GM19397 (cell line): ENCODE measurements at regions not wholly inside any gene's neighbourhood (a gene's known extent, or its start where the extent isn't known, plus 50 kb on each side); places are given as distances from the start of the nearest gene placed in this dataset.

Experiments used
- ATAC-seq: cut with Tn5 transposase; IDR thresholded peaks from one replicate; pipeline ENCODE4 v1.9.1; 2021; ENCODE audit warnings: mild to moderate bottlenecking, moderate library complexity; ENCODE audit not compliant: unreplicated experiment

GRCh38 chr20:11118802-11119380 is 445.1 kb upstream of the JAG1 start:
- ATAC-seq, result no peak

DNA sequence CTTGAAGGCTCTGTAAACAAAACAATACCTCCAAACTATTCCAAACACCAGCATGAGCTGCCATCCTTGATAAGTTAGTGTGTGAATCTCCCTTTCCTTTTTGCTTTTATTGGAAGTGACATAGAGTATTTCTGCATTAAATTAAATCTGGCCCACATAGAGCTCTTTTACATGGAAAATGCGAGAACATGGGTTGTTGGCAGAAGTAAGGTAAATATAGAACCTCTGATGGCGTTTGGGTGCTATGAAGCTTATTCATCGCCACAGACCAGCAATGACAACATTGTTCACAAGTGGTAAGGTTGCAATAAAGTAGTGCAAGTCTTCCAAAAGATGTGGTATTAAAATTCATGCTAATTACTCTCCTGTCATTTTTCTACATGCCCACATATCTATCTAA is 445.8 kb upstream of the JAG1 start:
- no peak for ATAC-seq

GRCh38 chr20:11120431-11120830 is 446.6 kb upstream of the JAG1 start:
- ATAC-seq, result no peak

DNA sequence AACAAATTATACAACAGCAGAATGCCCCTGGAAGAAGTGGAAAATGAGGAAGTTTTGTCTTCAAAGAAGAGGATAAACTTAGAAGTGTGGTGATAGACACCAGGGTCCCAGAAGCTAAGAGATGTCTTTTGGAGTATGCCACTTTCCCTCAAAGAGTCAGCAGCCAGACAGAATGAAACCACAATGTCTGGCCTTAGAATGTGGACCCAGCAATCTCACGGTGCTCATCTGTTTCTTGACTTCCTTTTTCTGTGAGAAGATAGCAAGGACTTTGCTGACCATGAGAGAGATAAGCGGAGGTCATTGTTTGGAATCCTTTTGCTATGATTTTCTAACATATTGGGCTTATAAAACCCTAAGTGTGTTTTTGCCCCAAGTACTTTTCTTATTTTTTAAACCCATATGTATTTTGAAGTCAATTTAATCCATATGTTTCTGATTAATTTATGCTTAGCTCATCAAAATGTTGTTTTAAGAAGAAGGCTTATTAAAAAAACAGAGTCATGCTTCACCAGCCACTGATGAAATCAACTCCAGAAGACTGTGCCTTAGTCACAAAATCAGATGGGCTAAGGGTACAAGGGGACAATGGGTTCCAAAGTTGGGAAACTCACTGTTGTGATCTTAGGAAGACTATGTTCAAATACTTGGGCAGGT is 451.2 kb upstream of the JAG1 start:
- no peak for ATAC-seq

- no peak for ATAC-seq
Observed at GRCh38 chr20:11128220-11128718, 454.5 kb upstream of the JAG1 start.

GRCh38 chr20:11128721-11129120 is 454.9 kb upstream of the JAG1 start:
- ATAC-seq, result no peak

GRCh38 chr20:11130554-11131166 is 456.9 kb upstream of the JAG1 start:
- no peak for ATAC-seq

DNA sequence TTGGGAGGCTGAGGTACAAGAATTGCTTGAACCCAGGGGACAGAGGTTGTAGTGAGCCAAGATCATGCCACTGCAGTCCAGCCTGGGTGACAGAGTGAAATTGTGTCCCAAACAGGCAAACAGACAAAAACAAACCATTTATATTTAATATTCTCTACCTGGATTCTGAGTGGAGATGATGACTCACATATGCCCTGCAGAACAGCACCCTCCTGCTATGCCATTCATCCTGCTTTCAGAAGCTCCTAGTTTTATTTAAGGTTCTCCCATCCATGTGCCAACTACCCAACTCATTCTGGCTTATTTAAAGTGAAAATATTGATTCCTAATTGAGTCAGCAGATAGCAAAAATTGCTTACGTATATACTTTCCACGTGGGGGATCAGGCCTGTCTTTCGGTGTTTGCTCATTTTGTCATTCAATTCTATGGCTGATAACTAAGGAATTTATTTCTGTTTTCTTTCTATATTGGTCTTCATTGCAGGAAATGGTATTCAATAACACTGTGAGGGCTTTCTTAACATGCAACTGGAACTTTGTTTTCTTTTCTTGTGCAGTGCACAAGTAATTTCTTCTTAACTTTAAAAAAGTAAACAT is 459.1 kb upstream of the JAG1 start:
- no peak for ATAC-seq

- ATAC-seq, result no peak
Observed at GRCh38 chr20:11136691-11137090, 462.9 kb upstream of the JAG1 start.

DNA sequence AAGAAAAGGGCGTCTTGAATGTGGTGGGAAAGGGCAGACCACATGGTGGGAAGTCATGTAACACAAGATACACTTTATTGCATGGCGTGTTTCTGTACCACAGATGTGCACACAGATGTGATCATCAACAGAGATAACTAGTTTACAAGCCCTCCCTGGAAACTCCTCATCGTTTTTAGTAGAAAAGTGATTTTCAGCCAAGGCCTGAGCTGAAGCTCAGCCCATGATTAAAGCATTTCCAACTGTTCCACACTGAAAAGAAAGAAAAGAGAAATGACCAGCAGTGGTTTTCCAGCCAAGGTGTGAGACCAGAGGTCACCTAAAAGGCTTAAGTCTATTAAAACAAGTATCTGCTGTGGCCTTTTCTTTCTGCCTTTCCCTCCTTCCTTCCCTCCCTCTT is 463.9 kb upstream of the JAG1 start:
- no peak for ATAC-seq

GRCh38 chr20:11140359-11140758 is 466.6 kb upstream of the JAG1 start:
- ATAC-seq, result no peak

- no peak for ATAC-seq
Observed at GRCh38 chr20:11143481-11143880, 469.7 kb upstream of the JAG1 start.

GRCh38 chr20:11144114-11144950 is 470.5 kb upstream of the JAG1 start:
- ATAC-seq, result no peak

GRCh38 chr20:11145616-11146015 is 471.8 kb upstream of the JAG1 start:
- no peak for ATAC-seq

DNA sequence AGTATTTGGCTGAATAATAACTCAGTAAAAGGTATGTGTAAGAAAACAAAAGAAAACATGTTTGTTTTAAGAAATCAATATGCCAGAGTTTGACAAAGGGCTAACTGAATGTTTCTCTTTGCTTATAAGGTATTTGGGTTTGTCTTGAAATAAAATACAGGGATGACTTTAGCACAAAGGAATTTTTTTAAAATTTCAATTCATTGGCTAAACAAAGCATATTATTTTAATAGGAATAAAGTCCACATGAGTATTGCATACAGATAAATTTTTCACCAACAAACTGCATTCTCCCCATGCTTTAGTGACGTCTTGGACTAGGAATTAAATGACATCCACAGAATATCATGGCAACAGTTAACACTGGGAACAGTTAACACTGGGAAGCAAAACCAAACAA is 480.0 kb upstream of the JAG1 start:
- ATAC-seq, result no peak

- no peak for ATAC-seq
Observed at GRCh38 chr20:11155156-11155756, 481.5 kb upstream of the JAG1 start.

GRCh38 chr20:11156922-11157321 is 483.1 kb upstream of the JAG1 start:
- ATAC-seq, result no peak

DNA sequence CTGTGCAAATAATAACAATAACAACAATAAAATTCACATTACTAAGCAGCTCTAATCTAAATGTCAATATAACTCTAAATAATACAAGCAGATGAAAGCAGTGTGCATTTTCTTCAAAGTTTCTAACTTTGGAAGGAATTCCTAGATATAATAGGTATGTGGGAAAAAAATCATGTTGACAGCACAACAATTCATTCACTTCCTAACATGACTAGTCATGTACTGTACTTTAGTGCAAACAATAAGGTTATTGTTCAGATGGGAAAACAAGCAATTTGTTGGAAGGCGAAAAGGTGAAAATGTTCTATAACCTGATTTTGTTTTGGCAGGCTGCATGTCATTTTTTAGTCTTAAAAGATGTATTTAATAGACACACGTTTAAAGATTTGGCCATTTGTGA is 484.3 kb upstream of the JAG1 start:
- ATAC-seq, result no peak

GRCh38 chr20:11158589-11158988 is 484.8 kb upstream of the JAG1 start:
- ATAC-seq, result no peak

- ATAC-seq, result no peak
Observed at GRCh38 chr20:11159728-11160127, 485.9 kb upstream of the JAG1 start.
